Cardiac fibroblast (primary cell): ENCODE measurements at regions not wholly inside any gene's neighbourhood (a gene's known extent, or its start where the extent isn't known, plus 50 kb on each side); places are given as distances from the start of the nearest gene placed in this dataset.
"Not testable (repeated sequence)": the region's sequence is repeated elsewhere in the genome, so short reads cannot be mapped to it uniquely, and the experiment has no call there.

ENCODE experiments used
- DNase-seq, 2 donors: peaks; one replicate each; pipeline versions ENCODE4 v3.0.0 to v3.0.0-alpha.2; 2010; ENCODE audit warnings: low read depth in 2 of 2
- H3K4me3 ChIP-seq, 2 donors: replicated peaks in 1 of 2; 1 replicate in 1 of 2; 2 replicates in 1 of 2; pipeline ENCODE4 v1.5.1; 2011; ENCODE audit warnings: low read depth in 2 of 2, low read length in 2 of 2, mild to moderate bottlenecking in 2 of 2, moderate library complexity in 1 of 2
- TF ChIP-seq, protein P1 (sequence below): IDR thresholded peaks from one replicate; pipeline ENCODE4 v1.5.1; 2011; ENCODE audit warnings: low read depth, mild to moderate bottlenecking, low read length, inconsistent platforms

DNA sequence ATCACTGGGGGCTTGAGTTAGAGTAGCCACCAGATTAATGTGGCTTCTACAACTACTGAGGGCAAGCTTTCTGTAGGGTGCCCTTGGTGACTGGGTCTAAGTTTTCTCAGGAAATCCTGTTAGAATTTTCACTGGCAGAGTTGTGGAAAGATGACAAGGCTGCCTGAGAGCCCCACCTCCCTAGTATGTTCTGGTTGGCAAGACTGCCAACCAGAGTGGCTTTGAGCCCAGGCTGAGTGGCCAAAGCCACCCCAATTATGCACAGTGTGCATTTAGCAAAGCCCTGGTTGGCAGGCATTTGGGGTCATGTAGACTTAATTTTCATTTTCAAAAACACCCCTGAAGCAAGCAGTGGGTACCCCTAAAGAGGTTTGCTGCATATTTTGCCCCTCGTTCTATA, 136.7 kb upstream of the HAPLN1 start:
- DNase-seq: no peak
- H3K4me3 ChIP-seq: no peak overlapping the region
- TF ChIP-seq, protein P1, sequence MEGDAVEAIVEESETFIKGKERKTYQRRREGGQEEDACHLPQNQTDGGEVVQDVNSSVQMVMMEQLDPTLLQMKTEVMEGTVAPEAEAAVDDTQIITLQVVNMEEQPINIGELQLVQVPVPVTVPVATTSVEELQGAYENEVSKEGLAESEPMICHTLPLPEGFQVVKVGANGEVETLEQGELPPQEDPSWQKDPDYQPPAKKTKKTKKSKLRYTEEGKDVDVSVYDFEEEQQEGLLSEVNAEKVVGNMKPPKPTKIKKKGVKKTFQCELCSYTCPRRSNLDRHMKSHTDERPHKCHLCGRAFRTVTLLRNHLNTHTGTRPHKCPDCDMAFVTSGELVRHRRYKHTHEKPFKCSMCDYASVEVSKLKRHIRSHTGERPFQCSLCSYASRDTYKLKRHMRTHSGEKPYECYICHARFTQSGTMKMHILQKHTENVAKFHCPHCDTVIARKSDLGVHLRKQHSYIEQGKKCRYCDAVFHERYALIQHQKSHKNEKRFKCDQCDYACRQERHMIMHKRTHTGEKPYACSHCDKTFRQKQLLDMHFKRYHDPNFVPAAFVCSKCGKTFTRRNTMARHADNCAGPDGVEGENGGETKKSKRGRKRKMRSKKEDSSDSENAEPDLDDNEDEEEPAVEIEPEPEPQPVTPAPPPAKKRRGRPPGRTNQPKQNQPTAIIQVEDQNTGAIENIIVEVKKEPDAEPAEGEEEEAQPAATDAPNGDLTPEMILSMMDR: no peak

GRCh38 chr5:83856881-83857280, 136.2 kb upstream of the HAPLN1 start:
- TF ChIP-seq, protein P1: no peak
- H3K4me3 ChIP-seq: no peak overlapping the region
- DNase-seq: peak in 1 of 2 donors; percentile 42

- not testable (repeated sequence) for H3K4me3 ChIP-seq, DNase-seq
These were observed 129.8 kb upstream of the HAPLN1 start for GRCh38 chr5:83850412-83850811.

GRCh38 chr5:83848941-83849340, 128.3 kb upstream of the HAPLN1 start:
- TF ChIP-seq, protein P1: no peak
- H3K4me3 ChIP-seq: no peak overlapping the region
- peak in 1 of 2 donors; percentile 3 for DNase-seq

GRCh38 chr5:83846624-83847350, 126.1 kb upstream of the HAPLN1 start:
- TF ChIP-seq, protein P1: no peak
- no peak overlapping the region for H3K4me3 ChIP-seq
- DNase-seq: no peak

DNA sequence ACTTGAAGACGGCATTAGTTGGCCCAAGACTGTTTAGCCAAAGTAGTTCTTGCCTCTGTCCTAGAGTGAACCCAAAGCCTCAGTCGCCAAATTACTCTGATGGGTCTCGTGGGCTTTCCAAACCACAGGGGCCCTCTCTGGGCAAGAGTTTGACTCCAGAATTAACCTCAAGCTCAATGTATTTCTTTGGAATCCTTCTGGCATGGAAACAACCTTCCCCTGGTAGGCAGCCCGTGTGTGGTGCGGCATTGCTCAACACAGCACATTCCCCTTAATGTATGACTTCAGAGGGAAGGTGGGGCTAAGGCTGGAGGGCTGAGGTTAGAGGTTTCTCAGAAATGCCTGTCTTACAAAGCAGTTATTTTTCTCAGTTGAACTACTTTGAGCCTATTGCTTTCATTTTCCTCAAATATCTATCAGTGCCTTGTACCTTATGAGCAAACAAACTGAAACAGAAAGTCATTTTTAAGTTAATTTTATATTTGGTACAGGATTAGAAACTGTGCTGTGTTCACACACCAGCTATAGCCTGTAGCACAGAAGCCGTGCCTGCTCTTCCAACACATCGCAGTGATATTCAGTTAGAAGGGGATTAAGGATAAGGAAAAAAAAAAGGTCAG, 123.9 kb upstream of the HAPLN1 start:
- DNase-seq: peak; percentile 79 to 94
- TF ChIP-seq, protein P1: no peak
- no peak overlapping the region for H3K4me3 ChIP-seq

GRCh38 chr5:83839788-83840187, 119.1 kb upstream of the HAPLN1 start:
- no peak for DNase-seq
- no peak overlapping the region for H3K4me3 ChIP-seq
- TF ChIP-seq, protein P1: no peak
